ENCODE measurements at regions not wholly inside any gene's neighbourhood (a gene's known extent, or its start where the extent isn't known, plus 50 kb on each side); places are given as distances from the start of the nearest gene placed in this dataset.

DNA sequence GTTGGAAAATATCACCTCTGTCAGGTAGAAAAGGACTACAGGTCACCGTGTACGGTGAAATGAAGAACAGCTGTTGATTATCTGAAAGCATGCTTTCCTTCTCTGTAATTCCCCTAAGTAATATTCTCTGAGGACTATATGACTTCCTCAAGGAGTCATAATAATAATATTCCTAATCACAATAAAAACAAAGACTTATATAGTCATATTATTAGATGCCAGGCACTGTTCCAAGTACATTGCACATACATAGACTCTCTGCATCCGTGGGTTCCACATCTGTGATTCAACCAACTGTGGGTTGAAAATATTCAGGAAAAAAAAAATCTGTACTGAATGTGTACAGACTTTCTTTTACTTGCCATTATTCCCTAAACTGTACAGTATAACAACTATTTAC lies 512.4 kb upstream of the ID2 start:
- H3K4me3 ChIP-seq (ENCODE audit: low read depth, low read length): no peak overlapping the region
- TF ChIP-seq POLR2A (IDR thresholded peaks at IDR 0.05; ENCODE audit: extremely low read depth, insufficient read length) (no peak), MYC (IDR thresholded peaks at IDR 0.05; ENCODE audit: low read depth, low read length) (no peak), CTCF (IDR thresholded peaks at IDR 0.05; ENCODE audit: low read depth, low read length) (no peak)
- TF ChIP-seq, protein P1, sequence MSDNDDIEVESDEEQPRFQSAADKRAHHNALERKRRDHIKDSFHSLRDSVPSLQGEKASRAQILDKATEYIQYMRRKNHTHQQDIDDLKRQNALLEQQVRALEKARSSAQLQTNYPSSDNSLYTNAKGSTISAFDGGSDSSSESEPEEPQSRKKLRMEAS (IDR thresholded peaks at IDR 0.05; ENCODE audit: low read depth, low read length): no peak
- DNase-seq (ENCODE audit: low read depth): no peak

DNA sequence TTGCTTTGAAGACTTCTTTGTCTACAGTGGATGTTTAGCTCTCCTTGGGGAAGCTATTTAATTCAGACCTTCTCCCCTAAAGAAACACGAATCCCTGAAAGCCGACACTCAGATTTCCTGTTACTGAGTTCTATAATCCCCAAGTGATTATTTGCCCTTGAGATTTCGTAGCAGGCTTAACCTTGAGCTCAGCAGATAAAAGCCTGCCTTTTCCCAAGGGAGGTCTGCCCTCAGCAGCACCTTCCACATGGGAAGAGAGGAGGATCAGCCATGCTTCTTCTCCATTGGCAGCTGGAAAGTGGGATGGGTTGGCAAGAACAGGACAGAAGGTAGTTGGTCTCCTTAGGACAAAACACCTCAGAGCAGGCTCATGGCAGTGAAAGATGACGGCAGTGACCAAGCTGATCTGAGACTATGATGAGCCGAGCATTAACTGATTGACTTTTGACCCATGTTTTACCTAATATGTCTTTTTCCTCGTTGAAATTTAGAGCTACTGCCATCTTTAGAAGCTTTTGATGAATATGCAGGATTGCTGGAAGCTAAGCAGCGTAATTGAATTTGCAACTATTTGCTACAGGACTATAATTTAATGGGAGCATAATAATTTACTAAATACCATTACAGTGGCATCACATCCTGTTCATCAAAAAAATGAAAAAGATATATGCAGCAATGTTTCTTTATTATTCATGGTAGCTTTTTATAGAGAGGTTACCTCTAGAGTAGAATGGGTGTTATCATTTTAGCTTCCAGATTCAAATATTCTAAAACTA lies 511.1 kb upstream of the ID2 start:
- DNase-seq (ENCODE audit: low read depth): no peak
- H3K4me3 ChIP-seq (ENCODE audit: low read depth, low read length): no peak overlapping the region
- TF ChIP-seq, protein P1 (IDR thresholded peaks at IDR 0.05; ENCODE audit: low read depth, low read length): no peak
- TF ChIP-seq POLR2A (IDR thresholded peaks at IDR 0.05; ENCODE audit: extremely low read depth, insufficient read length) (no peak), MYC (IDR thresholded peaks at IDR 0.05; ENCODE audit: low read depth, low read length) (no peak), CTCF (IDR thresholded peaks at IDR 0.05; ENCODE audit: low read depth, low read length) (no peak)

- no peak overlapping the region for H3K4me3 ChIP-seq (ENCODE audit: low read depth, low read length)
- TF ChIP-seq MYC (IDR thresholded peaks at IDR 0.05; ENCODE audit: low read depth, low read length) (no peak), POLR2A (IDR thresholded peaks at IDR 0.05; ENCODE audit: extremely low read depth, insufficient read length) (no peak), CTCF (IDR thresholded peaks at IDR 0.05; ENCODE audit: low read depth, low read length) (no peak)
- TF ChIP-seq, protein P1 (IDR thresholded peaks at IDR 0.05; ENCODE audit: low read depth, low read length): no peak
- DNase-seq (ENCODE audit: low read depth): no peak
Measured at GRCh38 chr2:8171608-8172007, 510.2 kb upstream of the ID2 start.

GRCh38 chr2:8172661-8173060 lies 509.2 kb upstream of the ID2 start:
- no peak overlapping the region for H3K4me3 ChIP-seq (ENCODE audit: low read depth, low read length)
- TF ChIP-seq, protein P1 (IDR thresholded peaks at IDR 0.05; ENCODE audit: low read depth, low read length): no peak

GRCh38 chr2:8174641-8175257 lies 507.1 kb upstream of the ID2 start:
- no peak for TF ChIP-seq POLR2A (IDR thresholded peaks at IDR 0.05; ENCODE audit: extremely low read depth, insufficient read length)
- no peak for TF ChIP-seq CTCF (IDR thresholded peaks at IDR 0.05; ENCODE audit: low read depth, low read length)
- TF ChIP-seq, protein P1 (IDR thresholded peaks at IDR 0.05; ENCODE audit: low read depth, low read length): no peak
- TF ChIP-seq MYC (IDR thresholded peaks at IDR 0.05; ENCODE audit: low read depth, low read length): no peak
- no peak for DNase-seq (ENCODE audit: low read depth)
- H3K4me3 ChIP-seq (ENCODE audit: low read depth, low read length): no peak overlapping the region

More at GRCh38 chr2:8172661-8173060, 509.2 kb upstream of the ID2 start:
- no peak for DNase-seq (ENCODE audit: low read depth)

GRCh38 chr2:8176887-8177286 lies 505.0 kb upstream of the ID2 start:
- peak; percentile 17 for DNase-seq (ENCODE audit: low read depth)
- TF ChIP-seq MYC (IDR thresholded peaks at IDR 0.05; ENCODE audit: low read depth, low read length): no peak
- TF ChIP-seq, protein P1 (IDR thresholded peaks at IDR 0.05; ENCODE audit: low read depth, low read length): no peak
- no peak for TF ChIP-seq POLR2A (IDR thresholded peaks at IDR 0.05; ENCODE audit: extremely low read depth, insufficient read length)
- no peak for TF ChIP-seq CTCF (IDR thresholded peaks at IDR 0.05; ENCODE audit: low read depth, low read length)
- H3K4me3 ChIP-seq (ENCODE audit: low read depth, low read length): no peak overlapping the region

All from NB4 (cell line).